ENCODE measurements at regions not wholly inside any gene's neighbourhood (a gene's known extent, or its start where the extent isn't known, plus 50 kb on each side); places are given as distances from the start of the nearest gene placed in this dataset.

DNA sequence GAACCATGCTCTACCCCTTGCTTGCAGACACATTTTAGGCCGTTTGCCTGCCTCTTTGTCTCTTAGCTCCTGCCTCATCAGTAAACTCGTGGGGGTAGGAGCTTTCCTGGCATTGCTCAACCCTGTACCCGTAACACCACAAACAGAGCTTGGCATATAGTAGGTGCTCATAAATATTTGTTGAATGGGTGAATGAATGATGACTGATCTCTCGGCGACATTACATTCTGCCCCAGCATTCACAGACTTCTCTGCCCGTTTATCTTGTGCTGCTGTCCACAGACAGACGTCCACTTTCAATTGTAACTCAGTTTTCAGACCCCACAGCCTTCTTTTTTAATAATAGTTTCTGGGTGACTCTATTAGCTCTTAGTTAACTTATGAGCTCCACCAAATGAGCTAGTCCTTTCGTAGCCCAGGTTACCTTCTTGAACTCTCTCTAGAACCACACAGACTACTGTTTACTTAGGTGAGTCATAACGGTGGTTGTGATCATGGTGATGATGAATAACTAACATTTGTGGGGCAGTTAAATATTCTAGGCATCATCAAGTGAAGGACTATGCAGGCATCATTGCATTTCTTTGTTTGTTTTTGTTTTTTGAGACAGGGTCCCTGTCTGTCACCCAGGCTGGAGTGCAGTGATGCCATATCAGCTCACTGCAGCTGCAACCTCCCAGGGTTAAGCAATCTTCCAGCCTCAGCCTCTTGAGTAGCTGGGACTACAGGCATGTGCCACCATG lies 188.4 kb downstream of the ADAMTS15 start:
- Histone ChIP-seq H3K27ac (ENCODE audit: low read depth in 1 of 2, low read length in 2 of 2) (no peak overlapping the region), H3K4me1 (ENCODE audit: control insufficient read depth in 4 of 4, insufficient read depth in 4 of 4, low read length in 3 of 4) (peaks cover 0 to 2% (median 0%) of the 10 kb centered on the region in 4 donors), H3K4me3 (ENCODE audit: low read depth in 1 of 3, low read length in 3 of 3) (no peak overlapping the region), H3K9me3 (ENCODE audit: control insufficient read depth in 4 of 4, low read length in 3 of 4) (no peaks in the 10 kb centered on the region), H3K36me3 (ENCODE audit: control insufficient read depth in 4 of 4, insufficient read depth in 3 of 4, low read depth in 1 of 4, low read length in 3 of 4) (no peaks in the 10 kb centered on the region), H3K27me3 (ENCODE audit: control insufficient read depth in 4 of 4, insufficient read depth in 4 of 4, low read length in 3 of 4) (peaks cover 0 to 12% (median 1%) of the 10 kb centered on the region in 4 donors), H3K9ac (ENCODE audit: low read depth in 1 of 2, low read length in 2 of 2) (no peak overlapping the region)
- TF ChIP-seq HNF4A (conservative IDR thresholded peaks at IDR 0.05) (peak in 1 of 2 donors; percentile 7), FOXA1 (IDR thresholded peaks at IDR 0.05) (peak; percentile 43), JUND (IDR thresholded peaks at IDR 0.05) (peak in 1 of 2 donors; percentile 87), SP1 (IDR thresholded peaks at IDR 0.05) (no peak), FOXA2 (IDR thresholded peaks at IDR 0.05) (peak; percentile 59)
- 57% methylated on average over 9 of the region's 9 CpGs for WGBS
- no peak for DNase-seq (ENCODE audit: low spot score)

GRCh38 chr11:130637566-130637965 lies 189.1 kb downstream of the ADAMTS15 start:
- Histone ChIP-seq H3K4me3 (ENCODE audit: low read depth in 1 of 3, low read length in 3 of 3) (no peak overlapping the region), H3K9me3 (ENCODE audit: control insufficient read depth in 4 of 4, low read length in 3 of 4) (no peaks in the 10 kb centered on the region), H3K4me1 (ENCODE audit: control insufficient read depth in 4 of 4, insufficient read depth in 4 of 4, low read length in 3 of 4) (peaks cover 0 to 2% (median 0%) of the 10 kb centered on the region in 4 donors), H3K27me3 (ENCODE audit: control insufficient read depth in 4 of 4, insufficient read depth in 4 of 4, low read length in 3 of 4) (peaks cover 0 to 12% (median 1%) of the 10 kb centered on the region in 4 donors), H3K36me3 (ENCODE audit: control insufficient read depth in 4 of 4, insufficient read depth in 3 of 4, low read depth in 1 of 4, low read length in 3 of 4) (no peaks in the 10 kb centered on the region), H3K9ac (ENCODE audit: low read depth in 1 of 2, low read length in 2 of 2) (no peak overlapping the region), H3K27ac (ENCODE audit: low read depth in 1 of 2, low read length in 2 of 2) (no peak overlapping the region)
- 91% methylated on average over 7 of the region's 7 CpGs for WGBS
- TF ChIP-seq CTCF (IDR thresholded peaks at IDR 0.05; ENCODE audit: low read depth, low read length, missing input control) (no peak), FOXA2 (IDR thresholded peaks at IDR 0.05) (no peak), FOXA1 (IDR thresholded peaks at IDR 0.05) (no peak), TAF1 (conservative IDR thresholded peaks at IDR 0.05) (no peak), EGR1 (IDR thresholded peaks at IDR 0.05; ENCODE audit: low read depth in 2 of 2) (no peak), RXRA (IDR thresholded peaks at IDR 0.05) (no peak), RAD21 (IDR thresholded peaks at IDR 0.05) (no peak), MAX (IDR thresholded peaks at IDR 0.05) (no peak), NR2F2 (IDR thresholded peaks at IDR 0.05) (no peak), YY1 (IDR thresholded peaks at IDR 0.05) (no peak), ATF3 (IDR thresholded peaks at IDR 0.05) (no peak), ZBTB33 (IDR thresholded peaks at IDR 0.05) (no peak), JUND (IDR thresholded peaks at IDR 0.05) (no peak), GABPA (IDR thresholded peaks at IDR 0.05 in 1 of 2, conservative IDR thresholded peaks at IDR 0.05 in 1 of 2) (no peak), HNF4A (conservative IDR thresholded peaks at IDR 0.05) (no peak)
- TF ChIP-seq, protein P1, sequence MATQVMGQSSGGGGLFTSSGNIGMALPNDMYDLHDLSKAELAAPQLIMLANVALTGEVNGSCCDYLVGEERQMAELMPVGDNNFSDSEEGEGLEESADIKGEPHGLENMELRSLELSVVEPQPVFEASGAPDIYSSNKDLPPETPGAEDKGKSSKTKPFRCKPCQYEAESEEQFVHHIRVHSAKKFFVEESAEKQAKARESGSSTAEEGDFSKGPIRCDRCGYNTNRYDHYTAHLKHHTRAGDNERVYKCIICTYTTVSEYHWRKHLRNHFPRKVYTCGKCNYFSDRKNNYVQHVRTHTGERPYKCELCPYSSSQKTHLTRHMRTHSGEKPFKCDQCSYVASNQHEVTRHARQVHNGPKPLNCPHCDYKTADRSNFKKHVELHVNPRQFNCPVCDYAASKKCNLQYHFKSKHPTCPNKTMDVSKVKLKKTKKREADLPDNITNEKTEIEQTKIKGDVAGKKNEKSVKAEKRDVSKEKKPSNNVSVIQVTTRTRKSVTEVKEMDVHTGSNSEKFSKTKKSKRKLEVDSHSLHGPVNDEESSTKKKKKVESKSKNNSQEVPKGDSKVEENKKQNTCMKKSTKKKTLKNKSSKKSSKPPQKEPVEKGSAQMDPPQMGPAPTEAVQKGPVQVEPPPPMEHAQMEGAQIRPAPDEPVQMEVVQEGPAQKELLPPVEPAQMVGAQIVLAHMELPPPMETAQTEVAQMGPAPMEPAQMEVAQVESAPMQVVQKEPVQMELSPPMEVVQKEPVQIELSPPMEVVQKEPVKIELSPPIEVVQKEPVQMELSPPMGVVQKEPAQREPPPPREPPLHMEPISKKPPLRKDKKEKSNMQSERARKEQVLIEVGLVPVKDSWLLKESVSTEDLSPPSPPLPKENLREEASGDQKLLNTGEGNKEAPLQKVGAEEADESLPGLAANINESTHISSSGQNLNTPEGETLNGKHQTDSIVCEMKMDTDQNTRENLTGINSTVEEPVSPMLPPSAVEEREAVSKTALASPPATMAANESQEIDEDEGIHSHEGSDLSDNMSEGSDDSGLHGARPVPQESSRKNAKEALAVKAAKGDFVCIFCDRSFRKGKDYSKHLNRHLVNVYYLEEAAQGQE (IDR thresholded peaks at IDR 0.05): no peak
- DNase-seq (ENCODE audit: low spot score): no peak
